Endothelial cell of umbilical vein (primary cell): ENCODE measurements at regions not wholly inside any gene's neighbourhood (a gene's known extent, or its start where the extent isn't known, plus 50 kb on each side); places are given as distances from the start of the nearest gene placed in this dataset.
"Not testable (repeated sequence)": the region's sequence is repeated elsewhere in the genome, so short reads cannot be mapped to it uniquely, and the experiment has no call there.

ENCODE experiments used
- BruUV-seq: library from RNA; stranded (reverse); fragments of 400-500 nt; replicated peaks from 2 replicates; lab custom pipeline; 2021; lab: Mats Ljungman, UMichigan
- CTCF ChIA-PET: fragments of 300-600, 350-600 bp; sonication (Branson Sonifier 250); formaldehyde crosslinking; loops from one replicate; lab custom pipeline; 2021; ENCODE audit warnings: antibody characterized with exemption, inconsistent platforms; lab: Charles Lee
- POLR2A ChIA-PET: fragments of 300-600, 350-600 bp; sonication (Branson Sonifier 250); formaldehyde crosslinking; loops from one replicate; lab custom pipeline; 2021; ENCODE audit warnings: antibody characterized with exemption, inconsistent platforms; lab: Charles Lee
- DNase-seq: peaks from one replicate; pipeline ENCODE4 v3.0.0-alpha.2; 2011; ENCODE audit warnings: low read depth, low spot score
- FAIRE-seq: peaks from 2 replicates; lab custom pipeline; 2011; peaks lifted over from hg19 to GRCh38; lab: Jason Lieb, UNC
- H2AFZ ChIP-seq: 2 replicates; pipeline ENCODE4 v1.6.0; 2012; ENCODE audit warnings: low read depth, low read length, control low read depth, inconsistent platforms
- H3K27ac ChIP-seq: 2 replicates; pipeline ENCODE4 v1.5.1; 2011; ENCODE audit warnings: low read depth, mild to moderate bottlenecking, control low read depth, low read length, moderate library complexity; ENCODE audit not compliant: insufficient read depth
- H3K27me3 ChIP-seq, 2 experiments: 2 replicates each; pipeline versions ENCODE4 v1.6.0 to v1.6.1; 2011; ENCODE audit warnings: low read length in 2 of 2, mixed read lengths in 1 of 2; ENCODE audit not compliant: control insufficient read depth in 2 of 2, insufficient read depth in 2 of 2
- H3K36me3 ChIP-seq, 2 experiments: 2 replicates in 1 of 2; 3 replicates in 1 of 2; pipeline ENCODE4 v1.5.1; 2011; ENCODE audit warnings: low read length in 2 of 2, mild to moderate bottlenecking in 1 of 2, moderate library complexity in 1 of 2; ENCODE audit not compliant: control insufficient read depth in 2 of 2, insufficient read depth in 2 of 2; ENCODE audit errors: extremely low read depth in 1 of 2
- H3K4me1 ChIP-seq: 3 replicates; pipeline ENCODE4 v1.5.1; 2011; ENCODE audit warnings: mild to moderate bottlenecking, low read length; ENCODE audit not compliant: control insufficient read depth, insufficient read depth; ENCODE audit errors: extremely low read depth
- H3K4me2 ChIP-seq: 2 replicates; pipeline ENCODE4 v1.6.1; 2011; ENCODE audit warnings: low read length, control low read depth, mixed read lengths; ENCODE audit not compliant: insufficient read depth
- H3K4me3 ChIP-seq, 3 experiments: fragments of 200-600 bp in 1 of 3; sonication (generic), shearing (Covaris generic) in 1 of 3; replicated peaks in 1 of 3; 2 replicates each; pipeline ENCODE4 v1.5.1; 2011 to 2016; ENCODE audit warnings: control low read depth in 3 of 3, low read length in 3 of 3, mild to moderate bottlenecking in 2 of 3, inconsistent platforms in 1 of 3, low read depth in 1 of 3, moderate library complexity in 1 of 3; ENCODE audit not compliant: insufficient read depth in 1 of 3
- H3K79me2 ChIP-seq: 2 replicates; pipeline ENCODE4 v1.6.0; 2012; ENCODE audit warnings: low read length, inconsistent platforms; ENCODE audit not compliant: control insufficient read depth, insufficient read depth
- H3K9ac ChIP-seq: replicated peaks from 2 replicates; pipeline ENCODE3; 2011; ENCODE audit warnings: low read length, control low read depth; ENCODE audit not compliant: insufficient read depth; ENCODE audit errors: extremely low read depth
- H3K9me1 ChIP-seq: replicated peaks from 3 replicates; pipeline ENCODE4 v1.6.0; 2011; ENCODE audit warnings: mild to moderate bottlenecking, low read length; ENCODE audit not compliant: control insufficient read depth, insufficient read depth; ENCODE audit errors: extremely low read depth
- H3K9me3 ChIP-seq: replicated peaks from 2 replicates; pipeline ENCODE4 v1.5.1; 2012; ENCODE audit warnings: low read length, inconsistent platforms; ENCODE audit not compliant: control insufficient read depth, insufficient read depth
- H4K20me1 ChIP-seq: replicated peaks from 2 replicates; pipeline ENCODE3; 2011; ENCODE audit warnings: mild to moderate bottlenecking, low read length; ENCODE audit not compliant: control insufficient read depth, insufficient read depth; ENCODE audit errors: extremely low read depth
- CTCF ChIP-seq, 2 donors: IDR thresholded peaks; 1 replicate in 1 of 2; 2 replicates in 1 of 2; pipeline ENCODE4 v1.5.1; 2011; ENCODE audit warnings: low read length in 2 of 2, mild to moderate bottlenecking in 2 of 2, moderate library complexity in 2 of 2, control low read depth in 1 of 2, inconsistent platforms in 1 of 2, low read depth in 1 of 2; ENCODE audit not compliant: insufficient read depth in 1 of 2; ENCODE audit errors: extremely low read depth in 1 of 2
- EZH2 ChIP-seq: IDR thresholded peaks from 2 replicates; pipeline ENCODE4 v1.6.1; 2012; ENCODE audit warnings: borderline replicate concordance, low read depth, mild to moderate bottlenecking, moderate library complexity, low read length, inconsistent platforms; ENCODE audit not compliant: severe bottlenecking
- FOS ChIP-seq: IDR thresholded peaks from 2 replicates; pipeline ENCODE4 v1.6.1; 2011; ENCODE audit warnings: mild to moderate bottlenecking, low read length, moderate library complexity, borderline replicate concordance; ENCODE audit not compliant: insufficient read depth
- GATA2 ChIP-seq: IDR thresholded peaks from 2 replicates; pipeline ENCODE4 v1.7.0; 2011; ENCODE audit warnings: low read depth, mild to moderate bottlenecking, moderate library complexity, mixed read lengths, low read length; ENCODE audit not compliant: insufficient read length, insufficient read depth
- JUN ChIP-seq: IDR thresholded peaks from 2 replicates; pipeline ENCODE4 v1.6.1; 2011; ENCODE audit warnings: borderline replicate concordance, low read depth; ENCODE audit not compliant: insufficient read length, insufficient read depth
- MAX ChIP-seq: IDR thresholded peaks from 2 replicates; pipeline ENCODE4 v1.6.1; 2011; ENCODE audit not compliant: insufficient read depth, insufficient read length
- MYC ChIP-seq: IDR thresholded peaks from one replicate; pipeline ENCODE4 v1.6.1; 2011; ENCODE audit warnings: mild to moderate bottlenecking, low read depth, low read length
- POLR2A ChIP-seq: IDR thresholded peaks from 2 replicates; pipeline ENCODE4 v1.6.1; 2012; ENCODE audit warnings: low read depth, mild to moderate bottlenecking, control low read depth, low read length
- POLR2AphosphoS5 ChIP-seq: IDR thresholded peaks from 2 replicates; pipeline ENCODE4 v1.6.1; 2012; ENCODE audit warnings: low read depth, mild to moderate bottlenecking, control low read depth, low read length, moderate library complexity; ENCODE audit not compliant: insufficient read depth
- dilution Hi-C: fragments of 300-500 bp; cut with MboI; formaldehyde crosslinking; loops from one replicate; pipeline ENCODE4 v1.15.0; 2019; ENCODE audit warnings: low sequenced_read_pairs; ENCODE audit not compliant: extremely low pct_ligation_motif_present
- intact Hi-C: fragments of 100-400 bp; cut with micrococcal nuclease; formaldehyde crosslinking; loops from one replicate; pipeline ENCODE4 v1.10.0; 2022

GRCh38 chr3:20622304-20622703 is 436.3 kb upstream of the SGO1 start:
- Histone ChIP-seq H3K79me2 (no peaks in the 10 kb centered on the region), H3K4me2 (no peak overlapping the region), H3K36me3 (no peaks in the 10 kb centered on the region), H3K27ac (no peak overlapping the region), H3K4me3 (no peak overlapping the region), H3K27me3 (no peaks in the 10 kb centered on the region), H4K20me1 (no peaks in the 10 kb centered on the region), H3K9me1 (no peaks in the 10 kb centered on the region), H3K9ac (no peak overlapping the region), H3K4me1 (no peaks in the 10 kb centered on the region), H3K9me3 (no peaks in the 10 kb centered on the region), H2AFZ (no peak overlapping the region)
- no peak for TF ChIP-seq CTCF (IDR thresholded peaks at IDR 0.05; ENCODE audit: extremely low read depth in 1 of 2, insufficient read depth in 1 of 2, low read depth in 1 of 2, low read length in 2 of 2)
- TF ChIP-seq GATA2 = no peak
- TF ChIP-seq POLR2AphosphoS5 = no peak
- TF ChIP-seq MAX = no peak
- TF ChIP-seq EZH2 = no peak
- TF ChIP-seq JUN = no peak
- no peak for TF ChIP-seq MYC
- TF ChIP-seq POLR2A = no peak
- no peak for TF ChIP-seq FOS
- FAIRE-seq = no peak
- POLR2A ChIA-PET = no interaction called here
- no peak for DNase-seq
- dilution Hi-C loops (no loop called here), intact Hi-C loops (no loop called here)
- no TSS peak for BruUV-seq
- CTCF ChIA-PET = no interaction called here

GRCh38 chr3:20618621-20619020 is 432.6 kb upstream of the SGO1 start:
- H3K79me2 ChIP-seq, H3K4me1 ChIP-seq, H3K9me1 ChIP-seq, H3K36me3 ChIP-seq, FAIRE-seq, H3K4me2 ChIP-seq, H3K27ac ChIP-seq, dilution Hi-C loops, H3K9me3 ChIP-seq, POLR2A ChIA-PET, intact Hi-C loops, H3K4me3 ChIP-seq, H3K9ac ChIP-seq, BruUV-seq, H4K20me1 ChIP-seq, H2AFZ ChIP-seq, H3K27me3 ChIP-seq: not testable (repeated sequence)
- peak; percentile 61 for DNase-seq
- CTCF ChIA-PET = interaction anchor here (1.5 kb wide), 1 partner anchor 41 kb away, joined by 3 read pairs; no protein-coding TSS in a partner anchor

- CTCF ChIA-PET = interaction anchor here (1.5 kb wide), 1 partner anchor 42 kb away, joined by 3 read pairs; no protein-coding TSS in a partner anchor
- H3K79me2 ChIP-seq, H3K4me1 ChIP-seq, H3K9me1 ChIP-seq, H3K4me3 ChIP-seq, BruUV-seq, H3K27ac ChIP-seq, POLR2A ChIA-PET, H4K20me1 ChIP-seq, dilution Hi-C loops, FAIRE-seq, H3K36me3 ChIP-seq, intact Hi-C loops, H3K4me2 ChIP-seq, H3K27me3 ChIP-seq, H2AFZ ChIP-seq, H3K9ac ChIP-seq, H3K9me3 ChIP-seq: not testable (repeated sequence)
- peak; percentile 52 for DNase-seq
Measured at GRCh38 chr3:20618181-20618580, 432.2 kb upstream of the SGO1 start.
